Esophagus muscularis mucosa (tissue), 4 donors: ENCODE measurements at regions not wholly inside any gene's neighbourhood (a gene's known extent, or its start where the extent isn't known, plus 50 kb on each side); places are given as distances from the start of the nearest gene placed in this dataset.

Experiments used
- DNase-seq: peaks from one replicate; pipeline ENCODE4 v3.0.0-alpha.2; 2017; ENCODE audit errors: extremely low spot score
- H3K27ac ChIP-seq, 4 donors: fragments of 200-600 bp; sonication (generic); replicated peaks in 1 of 4; 1 replicate in 3 of 4; 2 replicates in 1 of 4; pipeline ENCODE4 v1.5.1; 2016 to 2019; ENCODE audit warnings: mild to moderate bottlenecking in 1 of 4
- H3K27me3 ChIP-seq, 4 donors: fragments of 200-600 bp; sonication (generic); one replicate each; pipeline versions ENCODE4 v1.5.1 to v1.6.0; 2016 to 2019
- H3K36me3 ChIP-seq, 4 donors: fragments of 200-600 bp; sonication (generic); one replicate each; pipeline ENCODE4 v1.5.1; 2016 to 2019
- H3K4me1 ChIP-seq, 4 donors: fragments of 200-600 bp; sonication (generic); one replicate each; pipeline ENCODE4 v1.5.1; 2016 to 2019
- H3K4me3 ChIP-seq, 4 donors: fragments of 200-600 bp; sonication (generic); 1 replicate in 2 of 4; 2 replicates in 2 of 4; pipeline ENCODE4 v1.5.1; 2016 to 2019; ENCODE audit warnings: mild to moderate bottlenecking in 4 of 4, moderate library complexity in 1 of 4
- H3K9me3 ChIP-seq, 4 donors: fragments of 200-600 bp; sonication (generic); 1 replicate in 3 of 4; 2 replicates in 1 of 4; pipeline ENCODE4 v1.5.1; 2016 to 2019
- CTCF ChIP-seq, 3 experiments: fragments of 200-600 bp in 2 of 3; fragments of 450-650 bp in 1 of 3; sonication (generic) in 2 of 3; IDR thresholded peaks; one replicate each; pipeline ENCODE4 v1.5.1; 2017 to 2019; ENCODE audit warnings: antibody characterized with exemption in 3 of 3, mild to moderate bottlenecking in 2 of 3, moderate library complexity in 1 of 3
- EP300 ChIP-seq: sonication (generic); formaldehyde crosslinking; IDR thresholded peaks from one replicate; pipeline ENCODE4 v1.6.1; 2017; ENCODE audit warnings: antibody characterized with exemption
- POLR2A ChIP-seq: fragments of 450-650 bp; IDR thresholded peaks from one replicate; pipeline ENCODE4 v1.6.1; 2017; ENCODE audit warnings: antibody characterized with exemption, moderate library complexity, mild to moderate bottlenecking, low read depth
- POLR2AphosphoS5 ChIP-seq, 2 donors: sonication (generic); formaldehyde crosslinking; IDR thresholded peaks; one replicate each; pipeline ENCODE4 v1.6.1; 2017; ENCODE audit warnings: antibody characterized with exemption in 2 of 2
- WGBS: methylation state at CpG from one replicate; pipeline ENCODE4 v1.1.5; 2018; 5-methylcytosine and 5-hydroxymethylcytosine counted together
- intact Hi-C: fragments of 100-400 bp; cut with DNase I; formaldehyde crosslinking; loops from one replicate; pipeline ENCODE4 v1.15.1; 2023

- no peak for TF ChIP-seq POLR2A
- no peak for TF ChIP-seq POLR2AphosphoS5 (IDR thresholded peaks at IDR 0.05)
- TF ChIP-seq CTCF (IDR thresholded peaks at IDR 0.05), result no peak
- no peak for TF ChIP-seq EP300
- WGBS, result 88% methylated on average over 3 of the region's 3 CpGs
- intact Hi-C loops, result no loop called here
These were observed 204.5 kb downstream of the DTHD1 start for GRCh38 chr4:36485885-36486284.

GRCh38 chr4:36489798-36490197, 208.4 kb downstream of the DTHD1 start:
- H3K9me3 ChIP-seq, result no peaks in the 10 kb centered on the region
- H3K36me3 ChIP-seq, result no peaks in the 10 kb centered on the region
- H3K27me3 ChIP-seq, result no peaks in the 10 kb centered on the region
- TF ChIP-seq POLR2AphosphoS5 (IDR thresholded peaks at IDR 0.05), result no peak
- no peak for TF ChIP-seq POLR2A
- TF ChIP-seq CTCF (IDR thresholded peaks at IDR 0.05), result no peak
- no peak for TF ChIP-seq EP300
- WGBS, result 49% methylated on average over 2 of the region's 2 CpGs
- H3K4me3 ChIP-seq, result no peak overlapping the region
- no peak for DNase-seq
- intact Hi-C loops, result no loop called here
- H3K4me1 ChIP-seq, result no peaks in the 10 kb centered on the region
- no peak overlapping the region for H3K27ac ChIP-seq

More at GRCh38 chr4:36485885-36486284, 204.5 kb downstream of the DTHD1 start:
- Histone ChIP-seq H3K4me1 (no peaks in the 10 kb centered on the region), H3K27me3 (no peaks in the 10 kb centered on the region), H3K9me3 (no peaks in the 10 kb centered on the region), H3K4me3 (no peak overlapping the region), H3K36me3 (no peaks in the 10 kb centered on the region), H3K27ac (no peak overlapping the region)
- no peak for DNase-seq

GRCh38 chr4:36492041-36492440, 210.6 kb downstream of the DTHD1 start:
- H3K9me3 ChIP-seq, result no peaks in the 10 kb centered on the region

GRCh38 chr4:36492590-36492989, 211.2 kb downstream of the DTHD1 start:
- Histone ChIP-seq H3K27ac (no peak overlapping the region), H3K27me3 (no peaks in the 10 kb centered on the region), H3K4me3 (no peak overlapping the region), H3K4me1 (no peaks in the 10 kb centered on the region), H3K9me3 (no peaks in the 10 kb centered on the region), H3K36me3 (no peaks in the 10 kb centered on the region)
- WGBS, result 92% methylated on average over 1 of the region's 1 CpG
- intact Hi-C loops, result no loop called here
- DNase-seq, result no peak
- TF ChIP-seq CTCF (IDR thresholded peaks at IDR 0.05) (no peak), EP300 (no peak), POLR2AphosphoS5 (IDR thresholded peaks at IDR 0.05) (no peak), POLR2A (no peak)

More at GRCh38 chr4:36492041-36492440, 210.6 kb downstream of the DTHD1 start:
- H3K4me3 ChIP-seq, result no peak overlapping the region
- no peaks in the 10 kb centered on the region for H3K36me3 ChIP-seq
- no peak overlapping the region for H3K27ac ChIP-seq
- no peaks in the 10 kb centered on the region for H3K27me3 ChIP-seq
- TF ChIP-seq POLR2A (no peak), POLR2AphosphoS5 (IDR thresholded peaks at IDR 0.05) (no peak), CTCF (IDR thresholded peaks at IDR 0.05) (no peak), EP300 (no peak)
- WGBS, result 59% methylated on average over 1 of the region's 1 CpG
- intact Hi-C loops, result no loop called here
- DNase-seq, result no peak
- no peaks in the 10 kb centered on the region for H3K4me1 ChIP-seq

DNA sequence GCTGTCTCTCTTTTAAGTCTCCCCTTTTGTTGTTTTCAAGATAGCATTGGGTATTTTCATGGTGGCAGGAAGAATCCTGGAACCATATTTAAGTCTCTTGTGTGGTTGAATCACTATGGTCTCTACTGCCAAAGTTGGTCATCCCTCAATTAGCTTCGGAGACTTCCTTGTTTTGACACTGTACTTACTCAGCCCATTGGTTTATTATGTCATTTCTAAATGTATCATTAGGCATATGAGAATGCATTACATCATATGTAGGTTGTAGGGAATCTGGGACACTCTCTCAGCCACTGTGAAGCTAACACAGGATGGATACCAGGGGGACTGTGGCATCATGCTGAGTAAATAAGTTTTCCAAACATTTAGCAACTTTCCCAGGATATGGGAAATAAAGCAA, 211.8 kb downstream of the DTHD1 start:
- H3K4me3 ChIP-seq, result no peak overlapping the region
- H3K27me3 ChIP-seq, result no peaks in the 10 kb centered on the region
- intact Hi-C loops, result no loop called here
- DNase-seq, result no peak
- H3K4me1 ChIP-seq, result no peaks in the 10 kb centered on the region
- no peaks in the 10 kb centered on the region for H3K9me3 ChIP-seq
- WGBS, result 53% methylated on average over 1 of the region's 1 CpG
- H3K27ac ChIP-seq, result no peak overlapping the region
- TF ChIP-seq CTCF (IDR thresholded peaks at IDR 0.05) (no peak), POLR2AphosphoS5 (IDR thresholded peaks at IDR 0.05) (no peak), EP300 (no peak), POLR2A (no peak)
- H3K36me3 ChIP-seq, result no peaks in the 10 kb centered on the region
